ENCODE measurements at regions not wholly inside any gene's neighbourhood (a gene's known extent, or its start where the extent isn't known, plus 50 kb on each side); places are given as distances from the start of the nearest gene placed in this dataset.

DNA sequence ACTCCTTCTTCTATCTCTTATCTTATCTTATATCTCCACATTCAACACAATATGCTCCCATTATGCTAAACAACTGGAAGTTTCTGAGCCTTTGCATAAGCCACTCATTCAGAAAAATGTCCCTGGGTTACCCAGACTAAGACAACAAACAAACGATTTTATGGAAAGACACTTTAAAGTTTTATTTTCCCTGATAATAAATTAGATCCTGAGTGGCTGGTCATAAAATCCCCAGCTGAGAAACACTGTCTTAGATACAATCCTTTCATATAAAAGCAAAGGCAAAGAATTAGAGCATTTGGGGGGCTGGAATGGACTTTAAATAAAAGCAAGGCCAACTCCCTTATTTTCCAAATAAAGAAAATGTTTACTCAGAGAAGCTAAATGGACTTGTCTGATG is 322.3 kb downstream of the GBE1 start:
- H3K4me3 ChIP-seq (replicated peaks; ENCODE audit: low read depth, low read length): no peak overlapping the region
- DNase-seq (ENCODE audit: extremely low read depth, low read depth): no peak
- no peak for TF ChIP-seq CTCF (IDR thresholded peaks at IDR 0.05; ENCODE audit: low read depth, low read length, missing control alignments)

- no peak for DNase-seq (ENCODE audit: extremely low read depth, low read depth)
- no peak overlapping the region for H3K4me3 ChIP-seq (replicated peaks; ENCODE audit: low read depth, low read length)
- no peak for TF ChIP-seq CTCF (IDR thresholded peaks at IDR 0.05; ENCODE audit: low read depth, low read length, missing control alignments)
Measured at GRCh38 chr3:81437683-81438082, 323.8 kb downstream of the GBE1 start.

GRCh38 chr3:81436182-81436581 is 325.3 kb downstream of the GBE1 start:
- H3K4me3 ChIP-seq (replicated peaks; ENCODE audit: low read depth, low read length): no peak overlapping the region
- TF ChIP-seq CTCF (IDR thresholded peaks at IDR 0.05; ENCODE audit: low read depth, low read length, missing control alignments): no peak
- no peak for DNase-seq (ENCODE audit: extremely low read depth, low read depth)

- H3K4me3 ChIP-seq (replicated peaks; ENCODE audit: low read depth, low read length): no peak overlapping the region
- TF ChIP-seq CTCF (IDR thresholded peaks at IDR 0.05; ENCODE audit: low read depth, low read length, missing control alignments): no peak
- no peak for DNase-seq (ENCODE audit: extremely low read depth, low read depth)
Measured at GRCh38 chr3:81435050-81435449, 326.4 kb downstream of the GBE1 start.

DNA sequence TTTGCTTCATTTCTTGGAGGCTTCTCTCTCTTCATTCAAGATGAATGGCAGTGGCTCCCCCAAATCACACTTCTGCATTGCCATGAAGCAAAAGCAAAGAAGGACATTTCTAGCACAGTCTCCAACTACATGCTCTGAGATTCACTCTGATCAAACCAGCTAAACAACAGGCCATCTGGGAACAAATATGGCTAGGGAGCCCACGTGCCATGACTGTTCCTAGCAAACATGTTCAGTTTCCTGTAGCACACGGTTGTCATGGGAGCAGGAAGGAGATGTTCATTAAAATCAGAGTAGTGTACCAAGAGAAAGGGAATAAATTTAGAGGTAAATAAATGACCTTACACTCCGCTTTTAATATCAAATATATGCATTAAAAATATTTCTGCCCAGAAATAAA is 327.3 kb downstream of the GBE1 start:
- no peak for DNase-seq (ENCODE audit: extremely low read depth, low read depth)
- H3K4me3 ChIP-seq (replicated peaks; ENCODE audit: low read depth, low read length): no peak overlapping the region
- no peak for TF ChIP-seq CTCF (IDR thresholded peaks at IDR 0.05; ENCODE audit: low read depth, low read length, missing control alignments)

DNA sequence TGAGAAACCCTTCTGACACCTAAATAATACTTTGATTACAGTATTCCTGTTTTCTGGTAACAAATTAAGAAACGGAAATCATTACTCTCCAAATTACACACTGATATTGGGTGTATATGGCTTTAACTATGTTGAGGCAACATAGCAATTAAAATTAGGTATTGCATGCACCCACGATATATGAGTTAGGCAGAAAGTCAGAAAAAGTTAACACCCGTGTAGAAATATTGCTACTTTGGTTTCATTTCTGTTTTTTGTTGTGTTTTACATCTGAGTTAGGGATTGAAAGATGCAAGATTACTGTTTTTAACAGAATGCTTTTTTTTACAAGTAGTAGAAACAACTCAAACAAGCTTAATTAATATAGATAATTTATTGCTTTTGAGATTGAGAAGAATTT is 327.8 kb downstream of the GBE1 start:
- no peak overlapping the region for H3K4me3 ChIP-seq (replicated peaks; ENCODE audit: low read depth, low read length)
- TF ChIP-seq CTCF (IDR thresholded peaks at IDR 0.05; ENCODE audit: low read depth, low read length, missing control alignments): no peak
- DNase-seq (ENCODE audit: extremely low read depth, low read depth): no peak

DNA sequence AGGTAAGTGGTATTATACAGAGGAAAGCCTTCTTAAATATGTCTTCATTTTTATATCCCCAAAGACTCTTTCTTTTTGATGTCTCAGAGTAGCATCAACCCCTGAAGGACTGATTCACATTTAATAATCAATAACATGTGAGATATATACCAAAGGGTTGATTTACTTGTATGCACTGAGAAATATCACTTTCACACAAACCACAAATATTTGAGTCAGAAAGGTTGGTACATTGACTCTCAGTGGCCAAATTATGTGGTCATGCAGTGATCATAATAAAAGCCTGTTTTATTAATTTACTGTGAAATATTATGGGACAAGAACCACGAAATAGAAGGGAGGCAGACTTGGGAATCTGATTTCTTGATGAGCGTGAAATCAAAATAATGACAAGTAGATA is 329.0 kb downstream of the GBE1 start:
- no peak overlapping the region for H3K4me3 ChIP-seq (replicated peaks; ENCODE audit: low read depth, low read length)
- no peak for TF ChIP-seq CTCF (IDR thresholded peaks at IDR 0.05; ENCODE audit: low read depth, low read length, missing control alignments)
- DNase-seq (ENCODE audit: extremely low read depth, low read depth): no peak
